Parathyroid adenoma (tissue), 2 donors: ENCODE measurements at regions not wholly inside any gene's neighbourhood (a gene's known extent, or its start where the extent isn't known, plus 50 kb on each side); places are given as distances from the start of the nearest gene placed in this dataset.

Experiments used
- H2AFZ ChIP-seq: fragments of 300-600 bp; sonication (generic); one replicate; pipeline ENCODE4 v1.7.0; 2017; ENCODE audit warnings: antibody characterized with exemption, mild to moderate bottlenecking
- H3K27ac ChIP-seq: fragments of 300-600 bp; sonication (generic); one replicate; pipeline ENCODE4 v1.7.0; 2017
- H3K27me3 ChIP-seq: fragments of 300-600 bp; sonication (generic); one replicate; pipeline ENCODE4 v1.7.0; 2017; ENCODE audit warnings: low read length; ENCODE audit not compliant: control insufficient read depth, insufficient read depth
- H3K36me3 ChIP-seq: fragments of 300-600 bp; sonication (generic); one replicate; pipeline ENCODE4 v1.7.0; 2017; ENCODE audit warnings: low read length; ENCODE audit not compliant: control insufficient read depth, insufficient read depth
- H3K4me1 ChIP-seq: fragments of 300-600 bp; sonication (generic); one replicate; pipeline ENCODE4 v1.7.0; 2017; ENCODE audit warnings: control low read depth
- H3K4me2 ChIP-seq: fragments of 300-600 bp; sonication (generic); one replicate; pipeline ENCODE4 v1.7.0; 2017; ENCODE audit warnings: low read length
- H3K4me3 ChIP-seq: fragments of 300-600 bp; sonication (generic); one replicate; pipeline ENCODE4 v1.7.0; 2017; ENCODE audit warnings: low read depth, low read length
- H3K79me2 ChIP-seq: fragments of 300-600 bp; sonication (generic); one replicate; pipeline ENCODE4 v1.7.0; 2017; ENCODE audit warnings: control low read depth
- H3K9ac ChIP-seq: fragments of 300-600 bp; sonication (generic); one replicate; pipeline ENCODE4 v1.7.0; 2017; ENCODE audit warnings: mild to moderate bottlenecking
- H3K9me3 ChIP-seq: fragments of 300-600 bp; sonication (generic); one replicate; pipeline ENCODE4 v1.7.0; 2017; ENCODE audit warnings: low read length; ENCODE audit not compliant: control insufficient read depth
- TF ChIP-seq, protein P1 (sequence below): fragments of 300-600 bp; sonication (generic); IDR thresholded peaks from one replicate; pipeline ENCODE4 v1.7.0; 2017; ENCODE audit warnings: antibody characterized with exemption, mild to moderate bottlenecking
- donor health status: primary hyperparathyroidism.

DNA sequence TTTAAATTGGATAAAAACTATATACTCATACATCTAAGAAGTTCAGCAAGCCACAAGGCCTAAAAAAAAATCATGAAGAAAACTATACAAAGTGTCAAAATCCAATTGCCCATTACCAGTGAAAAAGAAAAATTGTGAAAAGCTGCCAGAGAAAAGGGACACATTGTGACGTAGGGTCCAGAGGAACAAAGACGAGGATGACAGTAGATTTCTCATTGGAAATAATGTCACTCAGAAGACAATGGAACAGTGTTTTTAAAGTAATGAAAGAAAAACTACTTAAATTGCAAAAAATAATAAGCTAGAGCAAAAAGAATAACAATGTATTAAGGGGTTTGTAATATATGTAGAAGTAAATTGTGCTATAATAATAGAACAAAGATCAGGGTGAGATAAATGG lies 195.2 kb downstream of the EFNB2 start:
- Histone ChIP-seq H3K9me3 (peaks cover 9% of the 10 kb centered on the region), H3K79me2 (no peaks in the 10 kb centered on the region), H3K4me2 (no peak overlapping the region), H3K9ac (no peak overlapping the region), H3K27me3 (no peaks in the 10 kb centered on the region), H3K27ac (no peak overlapping the region), H3K4me3 (no peak overlapping the region), H2AFZ (no peak overlapping the region), H3K36me3 (no peaks in the 10 kb centered on the region), H3K4me1 (no peaks in the 10 kb centered on the region)
- TF ChIP-seq, protein P1, sequence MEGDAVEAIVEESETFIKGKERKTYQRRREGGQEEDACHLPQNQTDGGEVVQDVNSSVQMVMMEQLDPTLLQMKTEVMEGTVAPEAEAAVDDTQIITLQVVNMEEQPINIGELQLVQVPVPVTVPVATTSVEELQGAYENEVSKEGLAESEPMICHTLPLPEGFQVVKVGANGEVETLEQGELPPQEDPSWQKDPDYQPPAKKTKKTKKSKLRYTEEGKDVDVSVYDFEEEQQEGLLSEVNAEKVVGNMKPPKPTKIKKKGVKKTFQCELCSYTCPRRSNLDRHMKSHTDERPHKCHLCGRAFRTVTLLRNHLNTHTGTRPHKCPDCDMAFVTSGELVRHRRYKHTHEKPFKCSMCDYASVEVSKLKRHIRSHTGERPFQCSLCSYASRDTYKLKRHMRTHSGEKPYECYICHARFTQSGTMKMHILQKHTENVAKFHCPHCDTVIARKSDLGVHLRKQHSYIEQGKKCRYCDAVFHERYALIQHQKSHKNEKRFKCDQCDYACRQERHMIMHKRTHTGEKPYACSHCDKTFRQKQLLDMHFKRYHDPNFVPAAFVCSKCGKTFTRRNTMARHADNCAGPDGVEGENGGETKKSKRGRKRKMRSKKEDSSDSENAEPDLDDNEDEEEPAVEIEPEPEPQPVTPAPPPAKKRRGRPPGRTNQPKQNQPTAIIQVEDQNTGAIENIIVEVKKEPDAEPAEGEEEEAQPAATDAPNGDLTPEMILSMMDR: no peak

- peaks cover 9% of the 10 kb centered on the region for H3K9me3 ChIP-seq
- no peak overlapping the region for H3K9ac ChIP-seq
- no peak overlapping the region for H3K4me2 ChIP-seq
- TF ChIP-seq, protein P1: no peak
- H3K4me1 ChIP-seq: no peaks in the 10 kb centered on the region
- no peaks in the 10 kb centered on the region for H3K79me2 ChIP-seq
- H3K36me3 ChIP-seq: no peaks in the 10 kb centered on the region
- H3K27ac ChIP-seq: no peak overlapping the region
- H2AFZ ChIP-seq: no peak overlapping the region
- no peak overlapping the region for H3K4me3 ChIP-seq
- no peaks in the 10 kb centered on the region for H3K27me3 ChIP-seq
Observed at GRCh38 chr13:106337096-106337850, 198.2 kb downstream of the EFNB2 start.

GRCh38 chr13:106336668-106337067 lies 198.8 kb downstream of the EFNB2 start:
- H3K4me3 ChIP-seq: no peak overlapping the region
- H3K79me2 ChIP-seq: no peaks in the 10 kb centered on the region
- peaks cover 9% of the 10 kb centered on the region for H3K9me3 ChIP-seq
- H3K27ac ChIP-seq: no peak overlapping the region
- no peak overlapping the region for H2AFZ ChIP-seq
- H3K36me3 ChIP-seq: no peaks in the 10 kb centered on the region
- no peak overlapping the region for H3K4me2 ChIP-seq
- no peaks in the 10 kb centered on the region for H3K27me3 ChIP-seq
- TF ChIP-seq, protein P1: no peak
- no peak overlapping the region for H3K9ac ChIP-seq
- H3K4me1 ChIP-seq: no peaks in the 10 kb centered on the region

DNA sequence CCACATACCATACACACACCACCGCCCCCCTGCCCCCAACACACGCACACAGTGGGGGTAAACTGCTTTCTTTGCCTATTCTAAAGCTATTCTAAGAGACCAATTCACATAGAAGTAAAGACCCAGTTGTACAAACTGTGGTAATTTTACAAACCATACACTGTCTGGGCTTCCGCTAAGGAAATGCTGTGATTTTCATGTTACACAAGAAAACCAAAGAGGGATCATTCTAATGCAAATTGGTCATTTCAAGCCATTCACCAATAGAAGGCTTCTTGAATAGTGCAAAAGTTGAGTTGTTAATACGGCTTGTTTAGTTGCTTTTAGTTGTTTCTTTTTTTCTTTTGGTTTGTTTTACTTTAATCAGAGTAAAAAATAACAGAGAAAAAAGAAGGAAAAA lies 202.8 kb downstream of the EFNB2 start:
- Histone ChIP-seq H3K27me3 (no peaks in the 10 kb centered on the region), H3K9me3 (no peaks in the 10 kb centered on the region), H3K4me3 (no peak overlapping the region), H3K4me1 (no peaks in the 10 kb centered on the region), H3K79me2 (no peaks in the 10 kb centered on the region), H2AFZ (no peak overlapping the region), H3K4me2 (no peak overlapping the region), H3K9ac (no peak overlapping the region), H3K36me3 (no peaks in the 10 kb centered on the region), H3K27ac (no peak overlapping the region)
- TF ChIP-seq, protein P1: no peak

DNA sequence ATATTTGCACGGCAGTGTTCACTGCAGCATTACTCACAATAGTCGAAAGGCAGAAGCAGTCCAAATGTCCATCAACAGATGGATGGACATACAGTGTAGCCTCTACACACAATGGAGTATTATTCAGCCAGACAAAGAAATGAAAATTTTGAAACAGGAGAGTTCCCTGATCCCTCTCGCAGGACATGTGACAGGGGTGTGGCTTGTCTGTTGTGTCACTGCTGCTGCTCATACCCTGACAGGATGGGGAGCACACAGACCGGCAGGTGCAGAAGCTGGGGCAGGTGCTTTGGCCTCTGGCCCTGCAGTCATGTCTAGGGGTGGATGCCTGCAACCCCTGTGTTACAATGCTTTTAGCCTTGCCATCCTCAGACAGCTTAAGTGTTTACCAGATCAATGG lies 204.3 kb downstream of the EFNB2 start:
- Histone ChIP-seq H3K27ac (no peak overlapping the region), H3K4me1 (no peaks in the 10 kb centered on the region), H3K4me2 (no peak overlapping the region), H3K79me2 (no peaks in the 10 kb centered on the region), H3K9ac (no peak overlapping the region), H3K9me3 (no peaks in the 10 kb centered on the region), H3K4me3 (no peak overlapping the region), H3K27me3 (no peaks in the 10 kb centered on the region), H3K36me3 (no peaks in the 10 kb centered on the region), H2AFZ (no peak overlapping the region)
- TF ChIP-seq, protein P1: no peak
